Ascending aorta (tissue), 2 donors: ENCODE measurements at regions not wholly inside any gene's neighbourhood (a gene's known extent, or its start where the extent isn't known, plus 50 kb on each side); places are given as distances from the start of the nearest gene placed in this dataset.

Experiments used
- DNase-seq, 2 donors: peaks; one replicate each; pipeline ENCODE4 v3.0.0-alpha.2; 2019; ENCODE audit warnings: low spot score in 2 of 2
- H3K27ac ChIP-seq, 2 donors: fragments of 200-600 bp; sonication (generic); one replicate each; pipeline ENCODE4 v1.5.1; 2016 to 2017; ENCODE audit warnings: mild to moderate bottlenecking in 1 of 2
- H3K27me3 ChIP-seq: fragments of 200-600 bp; sonication (generic); one replicate; pipeline ENCODE4 v1.5.1; 2017
- H3K36me3 ChIP-seq, 2 donors: fragments of 200-600 bp; sonication (generic); one replicate each; pipeline ENCODE4 v1.5.1; 2016
- H3K4me1 ChIP-seq, 2 donors: fragments of 200-600 bp; sonication (generic); one replicate each; pipeline ENCODE4 v1.5.1; 2016 to 2017; ENCODE audit warnings: mild to moderate bottlenecking in 1 of 2
- H3K4me3 ChIP-seq, 2 donors: fragments of 200-600 bp; sonication (generic); one replicate each; pipeline ENCODE4 v1.5.1; 2016 to 2017; ENCODE audit warnings: mild to moderate bottlenecking in 1 of 2
- H3K9me3 ChIP-seq, 2 donors: fragments of 200-600 bp; sonication (generic); one replicate each; pipeline ENCODE4 v1.5.1; 2016
- intact Hi-C: fragments of 100-400 bp; cut with DNase I; formaldehyde crosslinking; loops from one replicate; pipeline ENCODE4 v1.15.1; 2023
- TF ChIP-seq, protein P1 (sequence below), 3 experiments: fragments of 200-600 bp in 2 of 3; fragments of 450-650 bp in 1 of 3; sonication (generic) in 2 of 3; IDR thresholded peaks; one replicate each; pipeline ENCODE4 v1.5.1; 2016 to 2019; ENCODE audit warnings: antibody characterized with exemption in 3 of 3, mild to moderate bottlenecking in 1 of 3, moderate library complexity in 1 of 3

DNA sequence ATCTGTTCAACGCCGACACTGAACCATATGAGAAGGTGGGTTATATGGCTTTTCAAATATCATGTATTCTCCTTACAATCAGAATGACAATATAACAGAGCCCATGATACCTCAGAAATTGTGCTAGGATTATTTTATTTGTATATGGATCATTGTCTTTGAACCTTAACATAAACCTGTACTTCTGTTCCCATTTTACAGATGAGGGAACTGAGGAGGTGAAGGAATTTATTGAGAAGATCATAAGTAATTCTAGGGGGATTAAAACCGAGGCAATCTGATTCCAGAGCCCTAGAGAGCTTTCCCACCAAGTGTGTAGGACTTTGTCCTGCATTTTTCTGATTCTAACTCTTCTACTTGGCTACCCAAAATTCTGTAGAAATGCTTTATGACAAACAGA is 279.8 kb upstream of the FANCL start:
- TF ChIP-seq, protein P1, sequence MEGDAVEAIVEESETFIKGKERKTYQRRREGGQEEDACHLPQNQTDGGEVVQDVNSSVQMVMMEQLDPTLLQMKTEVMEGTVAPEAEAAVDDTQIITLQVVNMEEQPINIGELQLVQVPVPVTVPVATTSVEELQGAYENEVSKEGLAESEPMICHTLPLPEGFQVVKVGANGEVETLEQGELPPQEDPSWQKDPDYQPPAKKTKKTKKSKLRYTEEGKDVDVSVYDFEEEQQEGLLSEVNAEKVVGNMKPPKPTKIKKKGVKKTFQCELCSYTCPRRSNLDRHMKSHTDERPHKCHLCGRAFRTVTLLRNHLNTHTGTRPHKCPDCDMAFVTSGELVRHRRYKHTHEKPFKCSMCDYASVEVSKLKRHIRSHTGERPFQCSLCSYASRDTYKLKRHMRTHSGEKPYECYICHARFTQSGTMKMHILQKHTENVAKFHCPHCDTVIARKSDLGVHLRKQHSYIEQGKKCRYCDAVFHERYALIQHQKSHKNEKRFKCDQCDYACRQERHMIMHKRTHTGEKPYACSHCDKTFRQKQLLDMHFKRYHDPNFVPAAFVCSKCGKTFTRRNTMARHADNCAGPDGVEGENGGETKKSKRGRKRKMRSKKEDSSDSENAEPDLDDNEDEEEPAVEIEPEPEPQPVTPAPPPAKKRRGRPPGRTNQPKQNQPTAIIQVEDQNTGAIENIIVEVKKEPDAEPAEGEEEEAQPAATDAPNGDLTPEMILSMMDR (IDR thresholded peaks at IDR 0.05), result no peak
- Histone ChIP-seq H3K36me3 (no peaks in the 10 kb centered on the region), H3K27me3 (no peaks in the 10 kb centered on the region), H3K9me3 (no peaks in the 10 kb centered on the region), H3K4me3 (no peak overlapping the region), H3K27ac (no peak overlapping the region), H3K4me1 (no peaks in the 10 kb centered on the region)
- no peak for DNase-seq
- intact Hi-C loops, result no loop called here

GRCh38 chr2:58517881-58518280 is 276.8 kb upstream of the FANCL start:
- no peaks in the 10 kb centered on the region for H3K36me3 ChIP-seq
- TF ChIP-seq, protein P1 (IDR thresholded peaks at IDR 0.05), result no peak
- H3K9me3 ChIP-seq, result no peaks in the 10 kb centered on the region
- no peak overlapping the region for H3K4me3 ChIP-seq
- intact Hi-C loops, result no loop called here
- no peaks in the 10 kb centered on the region for H3K27me3 ChIP-seq
- no peaks in the 10 kb centered on the region for H3K4me1 ChIP-seq
- no peak overlapping the region for H3K27ac ChIP-seq
- DNase-seq, result no peak

- no peak overlapping the region for H3K27ac ChIP-seq
- no peaks in the 10 kb centered on the region for H3K4me1 ChIP-seq
- no peaks in the 10 kb centered on the region for H3K9me3 ChIP-seq
- no peaks in the 10 kb centered on the region for H3K27me3 ChIP-seq
- TF ChIP-seq, protein P1 (IDR thresholded peaks at IDR 0.05), result no peak
- no peak overlapping the region for H3K4me3 ChIP-seq
- intact Hi-C loops, result no loop called here
- DNase-seq, result no peak
- H3K36me3 ChIP-seq, result no peaks in the 10 kb centered on the region
These were observed 275.6 kb upstream of the FANCL start for GRCh38 chr2:58516695-58517094.

DNA sequence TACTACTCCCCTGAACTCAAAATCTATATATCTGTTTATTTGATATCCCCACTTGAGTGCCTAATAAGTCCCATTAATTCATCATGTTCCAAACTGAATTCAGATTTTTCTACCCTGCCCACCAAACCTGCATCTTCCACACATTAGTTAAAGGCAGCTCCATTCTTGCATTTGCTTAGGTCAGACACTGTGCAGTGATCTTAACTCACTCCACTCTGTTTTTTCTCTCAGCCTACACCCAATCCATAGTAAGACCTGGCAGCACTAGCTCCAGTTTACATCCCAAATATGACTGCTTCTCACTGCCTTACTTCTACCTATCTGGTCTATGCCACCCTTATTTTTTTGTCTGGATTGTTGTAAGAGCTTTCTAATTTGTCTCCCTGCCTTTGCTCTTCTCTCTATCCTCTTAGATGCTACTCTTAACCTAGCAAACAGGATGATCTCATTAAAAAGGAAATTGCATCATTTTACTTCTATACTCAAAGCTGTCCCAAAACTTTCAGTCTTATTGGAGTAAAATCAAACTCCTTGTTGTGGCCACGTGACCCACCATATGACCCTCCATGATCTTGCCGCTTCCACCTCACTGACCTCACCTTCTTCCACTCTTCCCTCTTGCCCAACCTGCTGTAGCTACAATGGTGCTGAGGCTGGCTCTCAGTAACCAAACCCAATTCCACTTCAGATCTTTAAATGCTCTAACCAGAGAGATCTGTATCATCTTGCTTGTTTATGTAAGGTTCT is 274.9 kb upstream of the FANCL start:
- TF ChIP-seq, protein P1 (IDR thresholded peaks at IDR 0.05), result no peak
- no peaks in the 10 kb centered on the region for H3K4me1 ChIP-seq
- no peak for DNase-seq

GRCh38 chr2:58514252-58514651 is 273.1 kb upstream of the FANCL start:
- Histone ChIP-seq H3K27me3 (no peaks in the 10 kb centered on the region), H3K27ac (no peak overlapping the region), H3K4me1 (no peaks in the 10 kb centered on the region), H3K36me3 (no peaks in the 10 kb centered on the region), H3K9me3 (no peaks in the 10 kb centered on the region), H3K4me3 (no peak overlapping the region)
- intact Hi-C loops, result no loop called here
- no peak for DNase-seq
- TF ChIP-seq, protein P1 (IDR thresholded peaks at IDR 0.05), result no peak

More for the DNA sequence above, 274.9 kb upstream of the FANCL start:
- Histone ChIP-seq H3K27ac (no peak overlapping the region), H3K36me3 (no peaks in the 10 kb centered on the region), H3K9me3 (no peaks in the 10 kb centered on the region), H3K4me3 (no peak overlapping the region), H3K27me3 (no peaks in the 10 kb centered on the region)
- intact Hi-C loops, result no loop called here
